Naive B cell (primary cell): ENCODE measurements at regions not wholly inside any gene's neighbourhood (a gene's known extent, or its start where the extent isn't known, plus 50 kb on each side); places are given as distances from the start of the nearest gene placed in this dataset.

ENCODE experiments used
- ATAC-seq, 2 donors: fragments of 150-1000 bp; cut with Tn5 transposase; 2 replicates each; pipeline ENCODE4 v1.10.0; 2021; ENCODE audit warnings: low read depth in 2 of 2, mild to moderate bottlenecking in 2 of 2, moderate library complexity in 2 of 2
- DNase-seq: peaks from one replicate; pipeline ENCODE4 v3.0.0; 2022
- H3K27ac Mint-ChIP-seq, 6 donors: one replicate each; pipeline ENCODE4 v1.8.0; 2020 to 2022; ENCODE audit warnings: mild to moderate bottlenecking in 6 of 6, mixed read lengths in 6 of 6, moderate library complexity in 5 of 6, inconsistent platforms in 2 of 6
- H3K27me3 Mint-ChIP-seq, 3 donors: one replicate each; pipeline ENCODE4 v1.8.0; 2021 to 2022; ENCODE audit warnings: mixed read lengths in 3 of 3, mild to moderate bottlenecking in 1 of 3
- H3K36me3 Mint-ChIP-seq, 2 donors: one replicate each; pipeline ENCODE4 v1.8.0; 2020 to 2022; ENCODE audit warnings: mixed read lengths in 2 of 2, inconsistent platforms in 1 of 2, mild to moderate bottlenecking in 1 of 2
- H3K4me1 Mint-ChIP-seq, 3 donors: one replicate each; pipeline ENCODE4 v1.8.0; 2020 to 2022; ENCODE audit warnings: mixed read lengths in 3 of 3, inconsistent platforms in 1 of 3, mild to moderate bottlenecking in 1 of 3, moderate library complexity in 1 of 3
- H3K4me3 Mint-ChIP-seq, 8 donors: one replicate each; pipeline ENCODE4 v1.8.0; 2020 to 2022; ENCODE audit warnings: mild to moderate bottlenecking in 8 of 8, mixed read lengths in 8 of 8, moderate library complexity in 8 of 8, inconsistent platforms in 2 of 8
- H3K9me3 Mint-ChIP-seq, 7 donors: one replicate each; pipeline ENCODE4 v1.8.0; 2020 to 2022; ENCODE audit warnings: mixed read lengths in 7 of 7, mild to moderate bottlenecking in 5 of 7, inconsistent platforms in 2 of 7, moderate library complexity in 1 of 7

DNA sequence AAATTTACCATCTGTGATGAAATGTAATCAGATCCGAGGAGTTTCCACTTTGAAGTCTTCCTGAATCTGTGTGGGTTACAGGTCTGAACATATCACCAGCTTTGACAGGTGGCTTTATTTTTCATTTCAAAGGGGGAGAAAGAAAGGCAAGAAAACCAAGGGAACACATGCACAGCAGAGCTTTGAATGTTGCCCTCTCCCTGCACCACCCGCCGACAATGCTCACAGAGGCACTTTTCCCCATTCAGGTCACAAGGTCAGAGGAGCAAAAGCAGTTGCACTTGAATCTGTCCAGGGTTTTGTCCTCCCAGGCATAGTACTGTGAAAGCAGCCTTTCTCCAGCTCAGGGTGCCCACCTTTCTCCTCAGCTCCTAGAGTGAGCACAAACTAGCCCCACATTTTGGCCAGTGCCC, 130.2 kb downstream of the OSR1 start:
- ATAC-seq (no peak), DNase-seq (no peak)
- Mint-ChIP-seq H3K4me3 (no peak overlapping the region), H3K27ac (peak overlapping the region in 1 of 6 donors; percentile 51), H3K36me3 (no peaks in the 10 kb centered on the region), H3K4me1 (no peaks in the 10 kb centered on the region), H3K9me3 (no peaks in the 10 kb centered on the region), H3K27me3 (peaks cover 0 to 4% (median 0%) of the 10 kb centered on the region in 3 donors)

DNA sequence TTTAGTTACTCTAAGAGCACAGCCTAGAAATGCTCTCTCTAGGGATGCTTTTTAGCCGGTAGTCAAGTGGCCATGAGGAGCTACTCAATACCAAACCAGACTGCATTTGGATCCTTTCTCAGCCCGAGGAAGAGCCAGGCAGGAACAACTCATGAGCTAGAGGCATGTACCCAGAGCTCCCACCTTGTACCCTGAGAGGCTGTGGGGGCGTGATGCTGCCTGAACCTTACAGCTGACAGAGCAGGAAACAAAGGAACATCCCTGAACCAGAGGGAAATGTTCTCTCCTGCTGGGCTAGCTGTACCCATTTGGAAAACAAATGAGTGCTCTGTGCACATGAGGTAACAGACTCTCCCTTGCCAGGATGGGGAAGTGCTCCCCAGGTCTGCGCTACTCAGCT, 131.6 kb downstream of the OSR1 start:
- H3K4me1 Mint-ChIP-seq = no peaks in the 10 kb centered on the region
- H3K27ac Mint-ChIP-seq = no peak overlapping the region
- peaks cover 0 to 4% (median 0%) of the 10 kb centered on the region in 3 donors for H3K27me3 Mint-ChIP-seq
- no peaks in the 10 kb centered on the region for H3K36me3 Mint-ChIP-seq
- H3K4me3 Mint-ChIP-seq = no peak overlapping the region
- no peaks in the 10 kb centered on the region for H3K9me3 Mint-ChIP-seq
- DNase-seq (no peak), ATAC-seq (no peak)

DNA sequence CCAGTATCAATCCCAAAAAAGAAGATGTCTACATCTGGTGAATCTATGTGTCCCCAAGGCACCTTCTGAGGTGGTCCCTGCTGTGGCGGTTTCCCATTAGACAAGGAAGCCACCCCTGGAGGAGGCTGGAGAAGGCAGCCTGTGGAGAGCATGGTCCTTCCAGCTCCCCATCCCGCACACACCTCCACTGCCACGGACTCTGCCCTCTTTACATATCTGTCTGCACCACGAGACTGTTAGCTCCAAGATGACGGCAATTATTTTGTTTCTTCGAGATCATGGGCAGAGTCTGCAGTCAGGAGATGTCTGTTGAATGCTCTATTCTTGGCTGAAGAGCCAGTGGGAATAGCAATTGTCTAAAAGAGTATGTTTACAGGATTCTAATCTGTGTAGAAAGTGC, 132.0 kb downstream of the OSR1 start:
- Mint-ChIP-seq H3K4me3 (no peak overlapping the region), H3K4me1 (no peaks in the 10 kb centered on the region), H3K9me3 (no peaks in the 10 kb centered on the region), H3K27ac (no peak overlapping the region), H3K27me3 (peaks cover 0 to 4% (median 0%) of the 10 kb centered on the region in 3 donors), H3K36me3 (no peaks in the 10 kb centered on the region)
- DNase-seq = no peak
- no peak for ATAC-seq

DNA sequence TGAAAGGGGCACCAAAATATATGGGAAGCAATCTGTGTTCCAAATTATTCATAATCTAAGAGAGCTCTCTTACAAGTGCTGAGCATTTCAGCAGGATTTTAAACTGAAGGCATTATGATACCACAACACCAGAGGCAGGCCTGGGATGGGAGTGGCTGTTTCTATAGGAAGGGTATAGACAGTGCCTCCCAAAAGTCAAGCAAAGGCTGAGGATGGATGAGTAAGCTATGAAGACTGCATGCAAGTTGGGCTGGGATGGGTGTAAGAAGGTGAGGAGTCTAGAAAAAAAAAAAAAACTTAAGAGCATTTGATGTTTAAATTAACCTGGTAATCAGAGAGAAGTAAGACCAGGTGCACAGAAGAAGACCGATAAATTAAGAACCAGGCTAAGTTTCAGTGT, 132.5 kb downstream of the OSR1 start:
- H3K27me3 Mint-ChIP-seq = peaks cover 0 to 4% (median 0%) of the 10 kb centered on the region in 3 donors
- peak overlapping the region in 1 of 6 donors; percentile 58 for H3K27ac Mint-ChIP-seq
- DNase-seq (no peak), ATAC-seq (no peak)
- no peak overlapping the region for H3K4me3 Mint-ChIP-seq
- H3K4me1 Mint-ChIP-seq = no peaks in the 10 kb centered on the region
- no peaks in the 10 kb centered on the region for H3K9me3 Mint-ChIP-seq
- no peaks in the 10 kb centered on the region for H3K36me3 Mint-ChIP-seq

DNA sequence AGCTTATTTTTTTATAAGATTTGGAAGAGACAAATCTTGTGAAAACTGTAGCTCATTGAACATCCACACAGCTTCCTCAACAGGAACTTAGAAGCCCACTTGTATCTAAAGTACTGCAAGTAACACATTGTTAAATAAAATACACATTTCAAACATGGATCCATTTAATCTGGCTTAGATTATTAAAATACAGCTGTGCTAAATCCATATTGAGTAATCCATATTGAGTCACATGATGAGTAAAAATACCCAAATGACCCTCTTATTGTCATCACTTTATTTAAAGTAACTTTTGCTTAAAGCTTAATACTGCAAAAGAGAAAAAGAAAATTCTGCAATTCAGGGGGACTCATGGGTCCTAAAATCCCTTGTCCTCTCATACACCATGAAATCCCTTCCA, 133.3 kb downstream of the OSR1 start:
- DNase-seq (no peak), ATAC-seq (no peak)
- peaks cover 0 to 3% (median 0%) of the 10 kb centered on the region in 3 donors for H3K27me3 Mint-ChIP-seq
- no peak overlapping the region for H3K27ac Mint-ChIP-seq
- H3K4me3 Mint-ChIP-seq = no peak overlapping the region
- no peaks in the 10 kb centered on the region for H3K36me3 Mint-ChIP-seq
- H3K9me3 Mint-ChIP-seq = no peaks in the 10 kb centered on the region
- H3K4me1 Mint-ChIP-seq = no peaks in the 10 kb centered on the region

DNA sequence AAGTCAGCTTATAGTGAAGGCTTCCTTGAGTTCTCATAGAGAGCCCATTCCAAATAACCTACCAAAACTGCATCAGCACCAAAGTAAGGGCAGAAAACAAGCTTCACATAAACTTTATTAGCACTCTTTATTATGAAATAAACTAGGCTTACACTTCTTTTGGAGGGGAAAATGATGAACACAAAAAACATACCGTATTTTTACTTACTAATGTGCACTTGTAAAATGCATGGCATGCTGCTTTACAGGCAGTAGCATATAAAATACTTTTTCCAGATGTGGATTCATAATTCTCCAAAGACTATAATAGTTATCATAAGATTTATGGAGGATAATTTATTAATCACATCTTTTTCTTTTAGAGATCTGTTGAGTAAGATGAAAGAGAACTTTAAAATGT, 133.9 kb downstream of the OSR1 start:
- no peak for DNase-seq
- Mint-ChIP-seq H3K4me1 (no peaks in the 10 kb centered on the region), H3K36me3 (no peaks in the 10 kb centered on the region), H3K27me3 (no peaks in the 10 kb centered on the region), H3K9me3 (no peaks in the 10 kb centered on the region), H3K27ac (no peak overlapping the region), H3K4me3 (no peak overlapping the region)
- ATAC-seq = no peak

DNA sequence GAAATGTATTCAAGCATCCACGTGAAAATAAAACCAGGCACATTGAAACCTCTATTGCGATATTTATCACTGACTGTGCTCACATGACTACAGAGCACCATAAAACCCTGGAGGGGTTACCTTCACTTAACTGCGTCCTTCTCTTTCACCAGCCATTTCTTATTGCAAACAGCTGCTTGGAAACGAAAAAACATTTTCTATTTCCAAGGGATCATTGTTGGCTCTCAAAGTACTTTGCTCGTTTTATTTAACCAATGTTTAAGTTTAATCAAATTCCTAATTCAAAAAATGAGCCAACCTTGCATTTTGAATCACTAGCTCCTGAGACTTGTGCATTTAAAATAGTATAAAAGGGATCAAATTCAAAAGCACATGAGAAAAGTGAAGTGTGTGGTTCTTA, 134.4 kb downstream of the OSR1 start:
- Mint-ChIP-seq H3K27me3 (no peaks in the 10 kb centered on the region), H3K4me1 (no peaks in the 10 kb centered on the region), H3K36me3 (no peaks in the 10 kb centered on the region), H3K9me3 (no peaks in the 10 kb centered on the region), H3K27ac (no peak overlapping the region), H3K4me3 (no peak overlapping the region)
- ATAC-seq = no peak
- no peak for DNase-seq

DNA sequence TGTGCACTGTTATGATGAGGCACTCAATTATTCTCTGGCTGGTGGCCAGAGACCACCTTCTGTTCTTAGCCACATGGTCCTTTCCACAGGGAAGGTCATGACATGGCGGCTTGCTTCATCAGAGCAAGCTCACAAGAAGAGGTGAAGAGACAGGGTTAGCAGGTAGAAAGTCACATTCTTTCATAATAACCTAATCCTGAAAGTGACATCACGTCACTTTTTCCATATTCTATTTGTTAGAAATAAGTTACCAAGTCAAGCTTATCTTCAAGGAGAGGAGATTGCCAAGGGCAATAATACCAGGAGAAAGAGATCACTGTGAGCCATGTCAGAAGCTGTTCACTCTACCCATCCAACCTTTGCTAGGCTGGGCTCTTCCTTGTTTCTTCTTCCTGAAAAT, 139.4 kb downstream of the OSR1 start:
- Mint-ChIP-seq H3K4me1 (no peaks in the 10 kb centered on the region), H3K27ac (no peak overlapping the region), H3K27me3 (no peaks in the 10 kb centered on the region), H3K9me3 (no peaks in the 10 kb centered on the region), H3K4me3 (no peak overlapping the region), H3K36me3 (no peaks in the 10 kb centered on the region)
- ATAC-seq (no peak), DNase-seq (no peak)

DNA sequence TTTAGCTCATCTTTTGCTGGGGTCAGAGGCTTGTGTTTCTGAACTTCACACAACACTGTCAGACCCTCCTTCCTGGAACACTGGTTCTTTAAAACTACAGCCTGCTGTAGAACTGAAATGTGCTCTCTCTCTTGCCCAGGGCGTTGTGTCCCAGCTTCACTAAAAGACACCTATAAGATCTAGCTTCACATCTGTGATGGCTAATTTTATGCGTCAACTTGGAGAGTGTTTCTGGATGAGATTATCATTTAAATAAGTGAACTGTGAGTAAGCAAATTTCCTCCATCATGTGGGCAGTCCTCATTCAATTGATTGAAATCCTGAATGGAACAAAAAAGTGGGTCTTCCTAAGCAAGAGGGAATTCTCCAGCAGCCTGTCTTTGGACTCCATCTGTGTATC, 140.3 kb downstream of the OSR1 start:
- no peaks in the 10 kb centered on the region for H3K36me3 Mint-ChIP-seq
- H3K9me3 Mint-ChIP-seq = no peaks in the 10 kb centered on the region
- no peak overlapping the region for H3K27ac Mint-ChIP-seq
- no peaks in the 10 kb centered on the region for H3K27me3 Mint-ChIP-seq
- no peak overlapping the region for H3K4me3 Mint-ChIP-seq
- DNase-seq (no peak), ATAC-seq (no peak)
- H3K4me1 Mint-ChIP-seq = no peaks in the 10 kb centered on the region

DNA sequence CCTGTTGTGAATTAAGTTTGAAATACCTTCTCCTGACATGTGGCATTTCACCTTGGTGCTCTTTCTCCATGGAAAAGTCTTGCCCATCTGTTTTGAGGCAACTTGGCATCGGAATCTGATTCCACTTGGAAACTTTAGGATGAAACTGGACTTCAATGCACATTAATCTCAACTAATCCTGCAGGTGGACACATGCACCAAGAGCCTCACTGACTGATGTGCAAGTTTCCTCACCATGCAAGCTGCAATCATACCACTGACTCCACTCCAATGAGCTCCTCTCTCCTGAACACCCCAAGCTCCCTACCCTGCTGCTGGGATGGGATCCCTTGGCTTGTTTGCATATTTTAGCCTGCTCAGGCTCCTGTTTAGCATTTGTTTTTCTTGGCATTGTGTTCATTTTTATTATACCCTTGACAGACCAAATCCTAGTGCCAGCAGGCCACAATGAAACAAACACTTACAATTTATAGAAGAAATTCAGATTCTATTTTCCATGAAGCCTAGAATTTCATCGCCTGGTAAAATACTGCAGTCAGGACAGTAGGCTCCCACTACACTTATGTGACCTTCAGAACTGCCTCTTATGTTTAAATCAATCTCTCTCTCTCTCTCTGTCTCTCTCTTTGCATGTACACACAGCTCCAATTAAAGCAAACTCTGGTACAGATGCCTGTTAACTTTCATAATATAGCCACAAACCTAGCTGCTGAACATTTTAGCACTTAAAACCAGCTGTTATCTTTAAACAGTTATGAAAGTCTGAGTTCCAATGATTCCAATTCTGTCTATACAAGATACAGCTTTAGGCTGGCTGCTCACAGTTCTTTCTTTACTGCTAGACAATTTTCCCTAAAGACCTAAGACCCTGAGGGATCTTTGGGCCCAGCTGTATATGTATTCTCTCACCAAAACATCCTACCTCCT, 141.5 kb downstream of the OSR1 start:
- Mint-ChIP-seq H3K27ac (peak overlapping the region in 2 of 6 donors; percentile 19 to 24), H3K27me3 (no peaks in the 10 kb centered on the region), H3K4me1 (no peaks in the 10 kb centered on the region), H3K9me3 (no peaks in the 10 kb centered on the region), H3K36me3 (no peaks in the 10 kb centered on the region), H3K4me3 (no peak overlapping the region)
- DNase-seq (no peak), ATAC-seq (no peak)

DNA sequence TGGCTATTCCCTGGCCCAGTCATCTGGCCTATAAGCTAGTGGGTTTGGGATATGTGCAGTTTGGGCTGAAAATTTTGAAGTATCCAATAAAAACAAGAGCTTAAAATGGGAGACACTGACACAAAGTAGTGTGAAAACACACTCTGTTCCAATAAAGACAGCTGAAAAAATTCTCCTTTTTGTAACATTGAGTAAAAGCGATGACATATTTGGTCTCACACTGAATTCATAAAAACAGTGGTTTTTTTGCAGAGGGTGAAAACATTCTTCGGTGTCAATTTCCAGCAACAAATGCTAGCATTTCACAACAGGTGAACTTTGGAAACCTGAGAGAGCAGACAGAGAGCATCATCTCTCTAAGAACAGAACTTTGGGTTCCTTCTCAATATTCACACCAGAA, 142.2 kb downstream of the OSR1 start:
- Mint-ChIP-seq H3K36me3 (no peaks in the 10 kb centered on the region), H3K9me3 (no peaks in the 10 kb centered on the region), H3K4me3 (no peak overlapping the region), H3K4me1 (no peaks in the 10 kb centered on the region), H3K27me3 (no peaks in the 10 kb centered on the region), H3K27ac (no peak overlapping the region)
- ATAC-seq (no peak), DNase-seq (no peak)

DNA sequence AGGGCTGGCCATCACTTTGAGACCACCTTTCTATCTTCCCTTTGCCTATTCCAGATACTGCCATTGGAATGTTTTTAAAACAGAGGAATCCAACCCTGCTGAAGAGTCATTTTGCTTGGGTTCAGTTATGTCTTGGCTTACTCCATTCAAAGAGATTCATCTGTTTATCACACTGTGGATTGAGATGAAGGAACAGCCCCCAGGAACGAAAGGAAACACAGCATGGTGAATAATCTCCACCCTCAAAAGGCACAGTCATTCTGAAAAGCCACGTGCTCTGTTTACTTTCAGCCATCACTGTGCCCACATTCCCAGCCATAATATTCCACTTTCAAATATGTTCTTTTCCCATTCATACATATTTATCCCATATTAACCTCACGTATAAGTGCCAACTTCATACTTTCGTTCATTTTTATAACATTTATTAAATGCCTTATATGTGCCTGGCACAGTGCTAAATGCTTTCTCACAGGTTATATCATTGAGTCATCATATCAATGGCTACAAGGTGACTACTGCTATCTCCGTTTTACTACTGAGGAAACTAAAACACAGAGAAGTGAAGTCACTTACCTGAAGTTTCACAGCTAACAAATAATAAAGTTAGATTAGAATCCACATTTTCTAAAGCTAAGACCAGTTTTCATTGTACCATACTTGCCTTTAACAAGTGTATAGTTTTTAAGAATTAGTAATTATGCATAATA, 143.6 kb downstream of the OSR1 start:
- H3K9me3 Mint-ChIP-seq = peaks cover 0 to 5% (median 0%) of the 10 kb centered on the region in 7 donors
- H3K27ac Mint-ChIP-seq = no peak overlapping the region
- DNase-seq = no peak
- no peaks in the 10 kb centered on the region for H3K27me3 Mint-ChIP-seq
- no peak overlapping the region for H3K4me3 Mint-ChIP-seq
- no peaks in the 10 kb centered on the region for H3K4me1 Mint-ChIP-seq
- no peaks in the 10 kb centered on the region for H3K36me3 Mint-ChIP-seq
- no peak for ATAC-seq

DNA sequence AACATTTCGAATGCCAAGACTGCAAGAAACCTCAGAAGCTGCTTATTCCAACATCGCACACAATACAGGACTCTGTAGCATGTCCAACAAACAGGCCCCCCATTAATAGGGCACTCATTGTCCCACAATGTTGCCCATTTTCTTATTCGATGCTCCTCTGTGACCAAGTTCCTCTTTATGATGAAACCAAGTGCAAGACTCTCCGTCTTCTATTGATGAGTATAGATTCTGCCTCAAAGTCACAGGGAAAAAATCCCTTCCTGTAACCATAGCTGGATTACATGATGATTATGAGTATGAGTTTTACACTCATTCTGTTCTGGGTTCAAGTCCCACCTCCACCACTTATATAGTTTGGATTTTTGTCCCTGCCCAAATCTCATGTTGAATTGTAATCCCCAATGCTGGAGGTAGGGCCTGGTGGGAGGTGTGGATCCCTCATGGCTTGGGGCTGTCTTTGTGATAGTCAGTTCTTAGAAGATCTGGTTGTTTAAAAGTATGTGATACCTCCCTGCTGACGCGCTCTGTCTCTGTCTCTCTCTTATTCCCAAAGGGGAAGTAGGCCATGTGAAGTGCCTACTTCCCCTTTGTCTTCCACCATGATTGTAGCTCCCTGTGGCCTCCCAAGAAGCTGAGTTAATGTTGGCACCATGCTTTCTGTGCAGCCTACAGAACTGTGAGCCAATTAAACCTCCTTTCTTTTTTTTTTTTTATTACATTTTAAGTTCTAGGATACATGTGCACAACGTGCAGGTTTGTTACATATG, 148.7 kb downstream of the OSR1 start:
- no peak overlapping the region for H3K4me3 Mint-ChIP-seq
- DNase-seq = no peak
- no peaks in the 10 kb centered on the region for H3K4me1 Mint-ChIP-seq
- no peaks in the 10 kb centered on the region for H3K36me3 Mint-ChIP-seq
- H3K9me3 Mint-ChIP-seq = peaks cover 0 to 5% (median 0%) of the 10 kb centered on the region in 7 donors
- ATAC-seq = no peak
- no peaks in the 10 kb centered on the region for H3K27me3 Mint-ChIP-seq
- no peak overlapping the region for H3K27ac Mint-ChIP-seq
